OCI-M1 (cell line): ENCODE measurements at regions not wholly inside any gene's neighbourhood (a gene's known extent, or its start where the extent isn't known, plus 50 kb on each side); places are given as distances from the start of the nearest gene placed in this dataset.

Source experiments
- DNase-seq: peaks from one replicate; lab custom pipeline; 2025; lab: John Stamatoyannopoulos, UW

GRCh38 chr18:56173542-56174220 lies 464.7 kb downstream of the TXNL1 start:
- no peak for DNase-seq

GRCh38 chr18:56172527-56172926 lies 465.9 kb downstream of the TXNL1 start:
- DNase-seq, result no peak

GRCh38 chr18:56171848-56172247 lies 466.5 kb downstream of the TXNL1 start:
- no peak for DNase-seq

- no peak for DNase-seq
These were observed 470.2 kb downstream of the TXNL1 start for GRCh38 chr18:56168049-56168781.

DNA sequence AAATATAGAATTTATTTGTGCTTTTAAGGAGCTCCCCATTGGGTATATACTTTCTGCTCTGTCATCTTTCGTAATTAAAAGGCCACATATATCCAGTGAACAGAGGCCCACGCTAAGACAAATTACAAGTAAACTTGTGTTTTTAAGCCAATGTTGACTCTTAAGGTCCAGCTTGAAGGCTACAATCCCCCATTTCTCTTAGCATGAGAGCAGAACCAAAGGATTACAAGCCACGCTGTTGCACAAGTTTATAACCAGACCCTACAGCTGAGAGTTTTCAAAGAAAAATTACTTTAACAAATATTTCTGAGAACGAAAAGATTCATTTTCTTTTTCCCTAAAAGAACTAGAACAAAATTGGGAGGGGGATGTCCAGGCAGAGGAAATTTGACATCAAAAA lies 471.0 kb downstream of the TXNL1 start:
- no peak for DNase-seq

DNA sequence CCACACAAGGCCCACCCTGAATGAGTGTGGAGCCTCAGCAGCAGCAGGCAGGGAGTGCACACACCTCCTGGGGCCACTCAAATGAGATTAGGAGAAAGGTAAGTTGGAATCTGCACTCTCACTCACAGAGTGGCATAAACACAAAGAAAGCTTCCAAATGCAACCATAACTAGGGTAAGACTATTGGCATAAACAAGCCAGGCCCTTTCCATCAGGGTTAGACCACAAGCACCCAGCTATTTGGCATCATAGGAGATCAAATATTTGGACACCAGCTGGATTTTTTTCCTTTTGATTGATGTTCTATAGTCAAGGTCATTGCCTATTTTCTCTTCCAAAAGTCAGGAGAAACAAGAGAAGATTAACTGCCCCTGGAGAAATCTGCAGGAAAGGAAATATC lies 471.5 kb downstream of the TXNL1 start:
- no peak for DNase-seq

GRCh38 chr18:56165601-56166355 lies 472.6 kb downstream of the TXNL1 start:
- no peak for DNase-seq

DNA sequence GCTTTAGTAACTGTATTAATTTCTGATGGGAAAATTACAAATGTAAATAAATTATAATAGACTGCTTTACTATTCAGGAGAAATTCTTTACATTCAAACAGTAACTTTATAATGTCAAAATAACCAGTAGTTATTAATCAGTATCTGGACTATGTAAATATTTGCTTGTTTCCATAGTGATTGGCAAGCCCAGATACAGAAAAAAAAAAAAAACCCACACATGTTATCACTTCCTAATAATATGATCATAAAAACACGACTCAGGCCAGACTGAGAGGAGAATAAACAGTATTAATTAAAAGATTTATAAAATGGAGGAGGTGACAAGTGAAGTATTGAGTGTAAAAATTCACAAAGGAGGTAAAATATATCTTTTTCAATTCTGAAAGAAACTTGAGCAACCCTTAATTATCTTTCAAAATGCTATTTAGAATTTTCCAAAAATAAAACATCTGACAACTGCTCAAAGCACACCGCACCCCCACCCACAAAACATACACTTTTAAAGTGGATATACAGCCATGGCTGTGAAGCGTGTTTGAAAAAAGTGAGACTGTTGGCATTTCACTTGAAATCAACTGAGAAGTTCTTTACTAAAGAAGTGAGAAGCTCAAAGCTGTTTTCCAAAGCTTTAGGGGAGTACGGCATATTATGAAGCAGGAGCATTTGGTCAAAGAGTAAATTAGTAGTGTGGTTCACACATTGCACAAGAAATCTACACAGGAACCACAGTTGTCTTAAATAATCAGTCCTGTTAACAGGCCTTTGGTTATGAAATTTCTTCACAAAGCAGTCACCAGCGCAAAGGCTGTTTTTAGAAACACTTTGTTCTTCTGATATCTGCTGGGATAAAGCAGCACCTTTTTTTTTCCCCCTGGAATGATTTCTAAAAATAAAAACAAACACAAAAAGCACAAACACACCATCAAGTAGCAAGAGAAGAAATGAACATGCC lies 475.8 kb downstream of the TXNL1 start:
- DNase-seq, result no peak

DNA sequence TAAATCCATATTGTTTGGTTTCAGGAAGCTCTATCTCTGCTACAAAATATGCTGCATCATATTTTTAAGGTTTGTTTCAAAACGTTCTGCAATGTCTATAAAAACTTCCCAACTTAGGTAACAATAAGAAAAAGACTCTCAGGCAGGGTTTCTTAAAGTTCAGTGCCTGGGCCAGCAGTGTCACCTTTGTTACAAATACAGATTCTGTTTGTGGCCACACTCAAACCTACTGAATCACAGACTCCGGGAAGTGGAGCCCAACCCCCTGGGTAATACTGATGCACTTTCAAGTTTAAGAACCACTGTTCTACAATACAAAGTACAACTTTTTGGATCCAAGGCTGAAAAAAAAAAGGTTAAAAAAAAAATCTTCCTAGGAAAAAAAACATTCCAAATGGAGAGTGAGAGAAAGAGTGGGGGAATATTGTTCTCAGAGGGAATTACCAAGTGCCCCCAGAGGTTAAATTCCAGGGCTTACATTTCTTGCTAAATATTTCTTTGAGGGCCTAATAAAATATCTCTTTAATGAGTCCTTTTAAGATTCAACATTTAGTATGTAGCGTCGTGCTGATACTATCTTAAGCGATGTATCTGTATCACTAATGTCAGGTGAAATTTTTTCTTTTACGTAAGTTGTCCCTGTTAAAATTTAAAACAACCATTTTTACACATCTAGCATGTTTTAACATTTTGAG lies 476.7 kb downstream of the TXNL1 start:
- DNase-seq, result no peak

- DNase-seq, result no peak
These were observed 479.7 kb downstream of the TXNL1 start for GRCh38 chr18:56158676-56159075.

- DNase-seq, result no peak
These were observed 480.9 kb downstream of the TXNL1 start for GRCh38 chr18:56157541-56157940.

DNA sequence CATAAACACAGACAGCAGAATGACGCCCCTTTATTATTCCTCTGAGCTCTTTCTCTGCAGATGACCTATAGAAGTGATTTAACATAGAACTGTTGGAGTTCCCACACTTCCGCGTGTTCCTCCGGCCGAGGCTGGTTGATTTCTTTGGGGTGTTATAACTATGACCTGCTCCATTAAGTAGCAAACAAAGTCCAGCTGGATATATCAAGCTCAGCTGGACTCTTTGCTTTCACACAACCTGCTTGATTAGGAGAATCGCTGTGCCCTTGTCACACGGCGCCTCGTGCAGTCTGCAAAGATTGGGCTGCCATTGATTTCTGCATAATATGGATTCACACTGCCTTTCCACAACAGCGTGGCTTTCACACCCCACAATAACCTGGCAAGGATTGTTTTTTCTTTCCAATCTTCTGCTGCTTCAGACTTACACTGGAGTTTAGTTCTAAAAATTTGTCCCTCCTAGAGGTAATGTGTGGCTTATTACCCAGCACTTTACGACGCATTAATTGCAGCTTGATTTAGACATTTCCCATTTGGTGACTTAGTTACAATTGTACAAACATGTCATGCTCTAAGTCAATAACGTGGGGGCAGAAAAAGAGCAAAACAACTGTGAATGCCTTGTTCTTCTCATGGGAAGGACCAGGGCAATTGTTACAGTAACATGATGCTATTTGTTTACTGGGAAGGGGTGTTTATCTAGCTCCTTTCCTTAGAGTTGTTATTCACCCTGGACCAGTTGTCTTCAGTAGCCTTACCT lies 485.7 kb downstream of the TXNL1 start:
- no peak for DNase-seq

DNA sequence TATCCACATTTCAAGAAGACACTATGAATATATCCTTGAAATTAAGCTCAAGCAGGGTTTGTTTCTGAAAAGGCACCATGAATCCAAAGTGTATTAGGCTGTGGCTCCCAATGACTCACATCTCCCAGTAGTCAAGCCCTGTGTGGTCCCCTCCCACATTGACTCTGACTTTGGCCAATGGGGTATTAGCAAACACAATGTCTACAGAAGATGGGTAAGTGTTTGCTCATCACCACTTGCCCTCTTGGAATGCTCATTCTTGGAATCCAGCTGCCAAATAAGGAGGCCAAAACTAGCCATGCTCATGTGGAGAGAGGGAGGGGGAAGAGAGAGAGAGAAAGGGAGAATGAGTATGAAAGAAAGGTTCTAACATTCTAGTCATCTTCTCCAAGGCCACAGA lies 490.0 kb downstream of the TXNL1 start:
- peak; percentile 41 for DNase-seq

- DNase-seq, result no peak
These were observed 491.8 kb downstream of the TXNL1 start for GRCh38 chr18:56146565-56146964.

GRCh38 chr18:56142001-56142400 lies 496.4 kb downstream of the TXNL1 start:
- no peak for DNase-seq

DNA sequence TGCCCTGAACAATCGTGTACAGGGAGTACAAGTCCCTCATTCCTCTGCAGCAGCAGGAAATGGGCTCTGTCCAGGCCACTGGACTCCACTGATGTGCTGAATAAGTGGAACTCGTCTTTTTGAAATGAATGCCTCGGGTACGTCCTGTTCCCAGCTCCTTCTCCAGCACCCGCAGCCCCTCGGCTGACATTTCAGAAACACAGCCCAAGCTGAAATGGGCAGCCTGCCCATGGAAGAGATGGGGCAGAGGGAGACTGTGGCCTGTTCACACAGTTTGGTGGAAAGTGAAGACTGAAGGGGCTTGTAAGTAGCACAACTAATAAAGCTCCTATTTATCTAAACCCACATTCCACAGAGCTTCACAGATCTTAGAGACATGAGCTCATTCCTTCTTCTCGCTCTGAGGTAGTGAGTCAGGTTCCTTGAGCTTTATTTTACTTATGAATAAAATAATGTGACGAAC lies 498.6 kb downstream of the TXNL1 start:
- no peak for DNase-seq

DNA sequence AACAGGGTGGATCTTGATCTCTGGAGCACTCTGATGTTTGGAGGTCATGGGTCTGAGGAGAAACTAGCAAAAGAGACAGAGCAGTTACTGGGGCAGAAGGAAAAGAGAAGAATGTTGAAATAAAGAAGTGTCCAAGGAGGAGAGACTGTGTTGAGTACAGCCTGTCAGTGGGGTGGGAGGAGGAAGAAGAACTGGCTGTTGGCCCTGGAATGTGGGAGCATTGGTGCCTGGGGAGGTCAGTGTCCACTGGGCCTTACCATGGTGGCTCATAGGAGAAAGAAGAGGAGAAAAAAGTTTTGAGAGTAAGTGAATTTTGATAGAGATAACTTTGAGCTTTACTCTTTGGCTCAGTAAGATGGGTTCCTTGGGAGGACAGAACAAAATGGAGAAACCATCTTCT lies 499.0 kb downstream of the TXNL1 start:
- DNase-seq, result no peak

DNA sequence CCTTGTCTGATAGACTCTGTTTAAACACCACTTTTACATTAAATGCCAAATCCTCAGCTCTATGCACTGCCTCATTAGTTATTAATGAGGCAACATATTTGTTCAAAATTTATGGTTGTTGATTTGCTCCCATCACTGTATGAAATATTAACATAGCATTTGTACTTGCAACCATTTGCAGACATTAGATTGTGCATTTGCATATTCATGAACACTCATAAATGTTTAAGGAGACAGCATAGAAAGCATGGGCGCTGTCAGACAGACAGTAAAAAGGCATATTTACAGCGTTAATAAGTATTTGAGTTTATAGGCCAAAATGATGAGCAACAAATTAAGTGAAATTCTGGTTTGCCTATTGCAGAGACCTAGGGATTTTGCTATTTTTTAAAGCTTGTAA lies 502.3 kb downstream of the TXNL1 start:
- DNase-seq, result no peak

GRCh38 chr18:56130481-56130880 lies 507.9 kb downstream of the TXNL1 start:
- DNase-seq, result no peak

GRCh38 chr18:56128153-56128791 lies 510.1 kb downstream of the TXNL1 start:
- no peak for DNase-seq
